ENCODE measurements at regions not wholly inside any gene's neighbourhood (a gene's known extent, or its start where the extent isn't known, plus 50 kb on each side); places are given as distances from the start of the nearest gene placed in this dataset.

- peak in 2 of 4 donors; percentile 12 to 33 for ATAC-seq
- no peaks in the 10 kb centered on the region for H3K36me3 ChIP-seq
- intact Hi-C loops (cut with DNase I), result loop anchor here in 1 of 10 donors (10.0 kb wide), 1 partner anchor 184 kb away; no protein-coding TSS in a partner anchor
- no peak for DNase-seq
- no peaks in the 10 kb centered on the region for H3K9me3 ChIP-seq
- H3K4me1 ChIP-seq, result peaks cover 0 to 52% (median 24%) of the 10 kb centered on the region in 12 donors
- WGBS, 4 donors, result 86 to 87% (median 87%) methylated on average over 7 of the region's 7 CpGs
- TF ChIP-seq POLR2A (IDR thresholded peaks at IDR 0.05) (no peak), CTCF (IDR thresholded peaks at IDR 0.05) (no peak)
- peak overlapping the region; percentile 58 to 91 (median 68) for H3K27ac ChIP-seq
- H3K27me3 ChIP-seq, result no peaks in the 10 kb centered on the region
- no peak overlapping the region for H3K4me3 ChIP-seq
These were observed 230.5 kb upstream of the ZNF32 start for GRCh38 chr10:43879162-43879561.

- Histone ChIP-seq H3K4me3 (no peak overlapping the region), H3K4me1 (peaks cover 0 to 52% (median 24%) of the 10 kb centered on the region in 12 donors), H3K27me3 (no peaks in the 10 kb centered on the region), H3K9me3 (no peaks in the 10 kb centered on the region), H3K27ac (peak overlapping the region; percentile 58 to 91 (median 70)), H3K36me3 (no peaks in the 10 kb centered on the region)
- ATAC-seq (peak; percentile 75 to 94 (median 80)), DNase-seq (peak; percentile 77 to 87 (median 83))
- no peak for TF ChIP-seq POLR2A (IDR thresholded peaks at IDR 0.05)
- TF ChIP-seq CTCF (IDR thresholded peaks at IDR 0.05), result no peak
- intact Hi-C loops (cut with DNase I), result loop anchor here in 1 of 10 donors (10.0 kb wide), 1 partner anchor 184 kb away; no protein-coding TSS in a partner anchor
- 14 to 24% (median 18%) methylated on average over 10 of the region's 10 CpGs for WGBS, 4 donors
These were observed 229.7 kb upstream of the ZNF32 start for GRCh38 chr10:43878386-43878785.

- Histone ChIP-seq H3K4me3 (no peak overlapping the region), H3K27ac (peak overlapping the region in 4 of 12 donors; percentile 7 to 91 (median 84)), H3K36me3 (no peaks in the 10 kb centered on the region), H3K4me1 (peaks cover 0 to 41% (median 24%) of the 10 kb centered on the region in 12 donors), H3K9me3 (no peaks in the 10 kb centered on the region), H3K27me3 (no peaks in the 10 kb centered on the region)
- ATAC-seq, result no peak
- intact Hi-C loops (cut with DNase I), result loop anchor here in 1 of 10 donors (10.0 kb wide), 1 partner anchor 182 kb away; no protein-coding TSS in a partner anchor
- WGBS, 4 donors, result 95 to 99% (median 96%) methylated on average over 7 of the region's 7 CpGs
- no peak for DNase-seq
- TF ChIP-seq POLR2A (IDR thresholded peaks at IDR 0.05), result no peak
- no peak for TF ChIP-seq CTCF (IDR thresholded peaks at IDR 0.05)
These were observed 228.3 kb upstream of the ZNF32 start for GRCh38 chr10:43876976-43877375.

GRCh38 chr10:43874984-43875383, 226.3 kb upstream of the ZNF32 start:
- H3K9me3 ChIP-seq, result no peaks in the 10 kb centered on the region
- H3K27me3 ChIP-seq, result no peaks in the 10 kb centered on the region
- intact Hi-C loops (cut with DNase I), result loop anchor here in 1 of 10 donors (10.0 kb wide), 1 partner anchor 180 kb away; no protein-coding TSS in a partner anchor
- no peak for TF ChIP-seq CTCF (IDR thresholded peaks at IDR 0.05)
- H3K36me3 ChIP-seq, result no peaks in the 10 kb centered on the region
- no peak for ATAC-seq
- no peak for DNase-seq
- H3K4me1 ChIP-seq, result peaks cover 0 to 43% (median 24%) of the 10 kb centered on the region in 12 donors
- peak overlapping the region in 1 of 12 donors; percentile 20 for H3K27ac ChIP-seq
- no peak overlapping the region for H3K4me3 ChIP-seq
- 85 to 91% (median 89%) methylated on average over 10 of the region's 10 CpGs for WGBS, 4 donors
